Natural killer cell (primary cell): ENCODE measurements at regions not wholly inside any gene's neighbourhood (a gene's known extent, or its start where the extent isn't known, plus 50 kb on each side); places are given as distances from the start of the nearest gene placed in this dataset.

ENCODE experiments used
- ATAC-seq, 3 donors: fragments of 150-1000 bp in 2 of 3; fragments of 200-7000 bp in 1 of 3; cut with Tn5 transposase; 1 replicate in 1 of 3; 2 replicates in 2 of 3; pipeline ENCODE4 v1.10.0; 2021; ENCODE audit warnings: mild to moderate bottlenecking in 2 of 3, moderate library complexity in 2 of 3
- DNase-seq, 2 donors: peaks; one replicate each; pipeline versions ENCODE4 v3.0.0 to v3.0.0-alpha.2; 2013 to 2021; ENCODE audit warnings: mixed read lengths in 1 of 2
- H3K27ac ChIP-seq: one replicate; pipeline ENCODE4 v1.5.1; 2013; ENCODE audit warnings: mild to moderate bottlenecking, low read length
- H3K27me3 ChIP-seq: one replicate; pipeline ENCODE4 v1.6.1; 2013; ENCODE audit warnings: low read length; ENCODE audit not compliant: control insufficient read depth, insufficient read depth
- H3K36me3 ChIP-seq: one replicate; pipeline ENCODE4 v1.6.1; 2013; ENCODE audit warnings: low read length; ENCODE audit not compliant: control insufficient read depth, insufficient read depth
- H3K4me1 ChIP-seq: one replicate; pipeline ENCODE4 v1.6.1; 2013; ENCODE audit warnings: low read length; ENCODE audit not compliant: control insufficient read depth, insufficient read depth
- H3K4me3 ChIP-seq: one replicate; pipeline ENCODE4 v1.5.1; 2013; ENCODE audit warnings: low read length
- H3K9me3 ChIP-seq: one replicate; pipeline ENCODE4 v1.6.1; 2013; ENCODE audit warnings: low read length; ENCODE audit not compliant: control insufficient read depth, insufficient read depth
- H3K27ac Mint-ChIP-seq, 2 donors: one replicate each; pipeline ENCODE4 v1.8.0; 2022; ENCODE audit warnings: mild to moderate bottlenecking in 2 of 2, mixed read lengths in 2 of 2, moderate library complexity in 1 of 2
- H3K27me3 Mint-ChIP-seq, 2 donors: one replicate each; pipeline ENCODE4 v1.8.0; 2022; ENCODE audit warnings: low read depth in 2 of 2, mixed read lengths in 2 of 2
- H3K36me3 Mint-ChIP-seq: one replicate; pipeline ENCODE4 v1.8.0; 2022; ENCODE audit warnings: mixed read lengths
- H3K4me1 Mint-ChIP-seq, 2 donors: one replicate each; pipeline ENCODE4 v1.8.0; 2022; ENCODE audit warnings: mixed read lengths in 2 of 2
- H3K4me3 Mint-ChIP-seq: one replicate; pipeline ENCODE4 v1.8.0; 2022; ENCODE audit warnings: mild to moderate bottlenecking, moderate library complexity, mixed read lengths
- H3K9me3 Mint-ChIP-seq, 2 donors: one replicate each; pipeline ENCODE4 v1.8.0; 2022; ENCODE audit warnings: mixed read lengths in 2 of 2
- CTCF ChIP-seq: fragments of 200-600 bp; IDR thresholded peaks from one replicate; pipeline ENCODE4 v1.8.0; 2022; ENCODE audit warnings: antibody characterized with exemption
- WGBS: methylation state at CpG from one replicate; pipeline ENCODE4 v1.1.7; 2013; ENCODE audit warnings: missing lambda C conversion rate; ENCODE audit not compliant: insufficient coverage; 5-methylcytosine and 5-hydroxymethylcytosine counted together
- intact Hi-C: fragments of 100-400 bp; cut with micrococcal nuclease; formaldehyde crosslinking; loops from one replicate; pipeline ENCODE4 v1.14.2; 2022

GRCh38 chr1:106249365-106249764 lies 807.1 kb upstream of the PRMT6 start:
- intact Hi-C loops = no loop called here
- H3K4me3 ChIP-seq = no peak overlapping the region
- no peak overlapping the region for H3K27ac ChIP-seq
- no peak overlapping the region for H3K4me3 Mint-ChIP-seq
- no peaks in the 10 kb centered on the region for H3K4me1 Mint-ChIP-seq
- no peaks in the 10 kb centered on the region for H3K27me3 Mint-ChIP-seq
- H3K36me3 ChIP-seq = no peaks in the 10 kb centered on the region
- H3K9me3 Mint-ChIP-seq = peaks cover 14 to 15% of the 10 kb centered on the region in 2 donors
- H3K4me1 ChIP-seq = no peaks in the 10 kb centered on the region
- ATAC-seq (no peak), DNase-seq (no peak)
- no peaks in the 10 kb centered on the region for H3K9me3 ChIP-seq
- peaks cover 10% of the 10 kb centered on the region for H3K36me3 Mint-ChIP-seq
- no peak for TF ChIP-seq CTCF
- H3K27me3 ChIP-seq = no peaks in the 10 kb centered on the region
- no peak overlapping the region for H3K27ac Mint-ChIP-seq

GRCh38 chr1:106249810-106250209 lies 806.7 kb upstream of the PRMT6 start:
- Histone ChIP-seq H3K27ac (no peak overlapping the region), H3K9me3 (no peaks in the 10 kb centered on the region), H3K36me3 (no peaks in the 10 kb centered on the region), H3K4me1 (no peaks in the 10 kb centered on the region), H3K27me3 (no peaks in the 10 kb centered on the region), H3K4me3 (no peak overlapping the region)
- no peak for TF ChIP-seq CTCF
- Mint-ChIP-seq H3K27ac (no peak overlapping the region), H3K4me1 (no peaks in the 10 kb centered on the region), H3K36me3 (peaks cover 10% of the 10 kb centered on the region), H3K4me3 (no peak overlapping the region), H3K27me3 (no peaks in the 10 kb centered on the region), H3K9me3 (peaks cover 12 to 15% of the 10 kb centered on the region in 2 donors)
- 64% methylated on average over 4 of the region's 5 CpGs for WGBS
- intact Hi-C loops = no loop called here
- ATAC-seq (no peak), DNase-seq (no peak)

GRCh38 chr1:106254748-106255147 lies 801.7 kb upstream of the PRMT6 start:
- H3K4me1 ChIP-seq = no peaks in the 10 kb centered on the region
- Mint-ChIP-seq H3K27me3 (no peaks in the 10 kb centered on the region), H3K27ac (no peak overlapping the region), H3K4me1 (no peaks in the 10 kb centered on the region), H3K36me3 (peaks cover 4% of the 10 kb centered on the region), H3K4me3 (no peak overlapping the region), H3K9me3 (peaks cover 20 to 21% of the 10 kb centered on the region in 2 donors)
- no peak overlapping the region for H3K4me3 ChIP-seq
- WGBS = no CpG with 5 or more reads among the region's 1 CpG
- no peak for ATAC-seq
- no peaks in the 10 kb centered on the region for H3K27me3 ChIP-seq
- H3K27ac ChIP-seq = no peak overlapping the region
- no peaks in the 10 kb centered on the region for H3K36me3 ChIP-seq
- TF ChIP-seq CTCF = no peak
- intact Hi-C loops = no loop called here
- H3K9me3 ChIP-seq = no peaks in the 10 kb centered on the region
- DNase-seq = no peak

DNA sequence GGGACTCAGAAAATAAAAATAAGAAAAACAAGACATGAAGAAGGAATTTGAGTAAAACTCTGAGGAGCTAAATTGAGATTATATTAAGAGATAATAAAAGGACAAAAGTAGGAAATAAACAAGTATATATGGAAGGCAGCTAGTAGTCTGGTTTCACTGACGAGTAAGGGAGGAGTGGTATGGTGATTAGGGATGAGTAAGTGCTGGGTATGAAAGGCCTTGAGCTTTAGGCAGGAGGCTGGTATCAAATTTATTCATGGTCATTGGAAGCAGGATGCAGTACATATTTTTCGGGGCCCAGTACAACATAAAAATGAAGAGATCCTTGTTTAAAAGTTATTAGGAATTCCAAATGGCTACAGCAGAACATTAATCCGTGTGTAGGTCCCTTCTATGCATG lies 789.7 kb upstream of the PRMT6 start:
- no peak for DNase-seq
- H3K4me1 Mint-ChIP-seq = no peaks in the 10 kb centered on the region
- H3K36me3 Mint-ChIP-seq = peaks cover 10% of the 10 kb centered on the region
- no peaks in the 10 kb centered on the region for H3K36me3 ChIP-seq
- intact Hi-C loops = no loop called here
- peaks cover 23 to 27% of the 10 kb centered on the region in 2 donors for H3K9me3 Mint-ChIP-seq
- no peak overlapping the region for H3K4me3 Mint-ChIP-seq
- no peak for ATAC-seq
- no peak overlapping the region for H3K4me3 ChIP-seq
- H3K27ac Mint-ChIP-seq = no peak overlapping the region
- no peaks in the 10 kb centered on the region for H3K4me1 ChIP-seq
- peaks cover 15% of the 10 kb centered on the region for H3K9me3 ChIP-seq
- TF ChIP-seq CTCF = no peak
- H3K27me3 ChIP-seq = no peaks in the 10 kb centered on the region
- H3K27me3 Mint-ChIP-seq = no peaks in the 10 kb centered on the region
- H3K27ac ChIP-seq = no peak overlapping the region
- 78% methylated on average over 3 of the region's 3 CpGs for WGBS
